T-helper 1 cell treated with Interleukin-12 subunit alpha and Interleukin-12 subunit beta and Interleukin-4 antibody, amounts not matched to agents 30 ng/mL and 1 ng/mL, for 36 hours (primary cell): ENCODE measurements at regions not wholly inside any gene's neighbourhood (a gene's known extent, or its start where the extent isn't known, plus 50 kb on each side); places are given as distances from the start of the nearest gene placed in this dataset.

Source experiments
- intact Hi-C: fragments of 100-400 bp; cut with micrococcal nuclease; formaldehyde crosslinking; loops from one replicate; pipeline ENCODE4 v1.15.1; 2024

DNA sequence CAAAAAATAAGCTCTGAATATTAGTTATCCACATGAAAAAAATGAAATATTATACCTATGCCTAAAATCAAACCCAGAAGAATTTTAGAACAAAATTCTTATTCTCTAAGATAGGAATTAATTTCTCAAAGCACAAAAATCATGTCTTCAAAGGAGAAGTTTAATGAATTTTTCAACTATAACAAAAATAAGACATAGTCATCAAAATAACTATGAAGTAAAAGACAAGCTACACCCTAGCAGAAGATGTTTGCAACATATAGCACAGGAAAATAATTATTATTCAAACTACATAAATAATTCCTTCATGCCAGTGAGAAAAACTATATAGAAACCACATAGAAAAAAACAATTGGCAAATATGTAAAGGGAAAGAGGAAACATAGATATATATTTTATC lies 1203.6 kb upstream of the GJE1 start:
- intact Hi-C loops = no loop called here

DNA sequence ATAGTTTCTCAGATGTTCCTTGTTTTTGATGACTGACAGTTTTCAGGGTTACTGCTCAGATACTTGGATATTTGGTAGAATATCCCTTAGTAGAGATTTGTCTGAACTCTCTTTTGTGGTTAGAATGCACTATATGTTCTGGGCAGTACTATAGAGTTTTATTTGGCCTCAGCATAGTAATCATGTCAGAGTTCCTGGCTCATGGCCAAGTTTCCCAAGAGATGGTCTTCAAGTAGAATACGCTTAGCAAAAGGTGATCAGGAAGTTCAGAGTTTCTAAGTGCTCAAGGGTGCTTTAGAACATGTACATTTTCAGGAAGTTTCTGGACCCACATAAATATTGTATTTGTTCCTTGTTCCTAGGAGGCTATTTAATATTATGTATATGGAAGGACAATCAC lies 1209.7 kb upstream of the GJE1 start:
- intact Hi-C loops = loop anchor here (5.0 kb wide), 1 partner anchor 871 kb away; no protein-coding TSS in a partner anchor

DNA sequence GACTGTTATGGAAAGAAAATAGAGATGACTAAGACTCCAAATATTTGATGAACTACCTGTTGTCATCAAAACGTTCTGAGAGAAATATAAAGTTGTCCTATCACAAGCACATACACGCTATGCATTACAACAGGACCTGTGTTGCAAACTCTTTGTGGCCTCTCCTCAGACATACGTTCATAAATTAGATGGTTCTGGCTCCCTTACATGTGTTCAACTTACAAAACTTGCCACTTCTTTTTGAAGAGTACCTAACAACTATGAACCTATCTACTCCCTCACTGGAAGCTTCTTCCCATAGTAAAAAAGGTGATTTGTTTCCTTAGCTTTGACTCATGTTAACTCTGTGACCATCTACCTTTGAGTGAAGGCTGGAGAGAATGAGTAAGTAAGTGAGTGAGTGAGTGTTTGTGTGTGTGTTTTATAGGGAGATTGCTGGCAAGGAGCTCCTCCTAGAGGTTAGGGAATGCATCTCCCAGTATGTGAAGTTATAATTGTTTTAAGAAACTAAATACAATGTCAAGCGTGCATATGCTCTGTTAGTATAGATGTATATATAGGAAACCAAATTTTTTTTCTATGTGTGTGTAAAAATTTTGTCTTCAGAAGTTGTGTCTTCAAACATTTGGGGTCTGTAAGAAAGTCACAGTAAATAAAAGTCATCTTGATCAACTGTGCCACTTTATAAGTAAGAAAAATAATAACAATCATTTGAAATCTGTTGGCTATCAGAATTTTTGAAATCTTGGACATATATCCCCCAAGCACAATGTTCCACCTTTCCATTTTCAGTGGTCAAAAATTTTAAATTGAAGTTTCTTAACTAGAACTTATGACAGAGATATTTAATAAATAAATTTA lies 1211.1 kb upstream of the GJE1 start:
- intact Hi-C loops = loop anchor here (1.0 to 5.0 kb wide), 4 partner anchors 641 to 1552 kb away; no protein-coding TSS in a partner anchor

DNA sequence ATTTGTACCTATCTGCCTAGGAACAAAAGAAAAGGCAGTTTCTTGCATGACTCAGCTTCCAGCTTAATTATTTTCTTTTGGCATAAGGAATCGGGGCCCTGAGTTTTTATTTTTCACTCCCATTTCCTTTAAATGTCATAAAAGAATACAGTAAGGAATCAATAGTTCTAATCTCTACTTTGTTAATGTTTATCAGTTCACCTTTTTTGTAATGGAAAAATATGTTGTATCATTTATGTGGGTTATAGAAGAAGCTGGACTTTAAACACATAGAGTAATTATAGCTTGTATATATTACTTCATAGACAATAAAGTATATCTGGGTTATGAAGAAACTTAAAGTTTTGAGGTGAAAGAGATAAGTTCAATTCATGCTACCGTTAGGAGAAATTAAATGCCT lies 1214.8 kb upstream of the GJE1 start:
- intact Hi-C loops = no loop called here

DNA sequence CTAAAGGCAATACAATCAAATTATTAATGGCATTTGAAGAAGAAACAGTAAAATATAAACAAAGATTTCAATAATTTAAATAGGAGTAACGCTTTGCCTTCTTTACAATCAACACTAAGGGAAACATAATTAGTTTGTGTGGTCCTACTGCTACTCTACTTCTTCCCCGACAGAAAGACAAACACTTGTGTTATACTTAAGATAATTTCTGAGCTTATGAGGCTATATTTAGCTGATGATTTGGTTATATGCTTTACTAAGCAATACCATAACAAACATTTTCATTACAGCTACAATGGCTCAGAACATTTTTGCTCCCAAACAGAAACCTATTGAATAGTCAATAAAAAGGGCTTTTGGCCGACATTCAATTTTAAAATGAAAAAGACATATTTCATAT lies 1217.2 kb upstream of the GJE1 start:
- intact Hi-C loops = no loop called here

DNA sequence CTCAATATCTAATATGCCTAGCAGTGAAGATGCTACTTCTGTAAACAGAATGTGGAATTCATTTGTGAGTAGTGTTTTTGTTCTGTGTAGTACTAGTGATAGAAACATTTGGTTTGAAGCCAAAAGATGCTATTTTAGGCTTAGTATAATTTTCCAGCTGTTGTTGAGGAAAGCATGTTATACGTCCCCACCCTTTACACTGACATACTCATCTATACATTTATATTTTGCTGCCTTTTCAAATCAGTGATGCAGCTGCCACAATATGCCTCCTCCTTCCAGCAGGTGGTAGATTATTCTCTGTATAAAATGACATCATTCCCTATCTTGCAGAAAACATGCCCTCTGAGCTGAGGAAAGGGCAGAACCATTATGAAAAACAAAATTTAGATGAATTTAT lies 1217.6 kb upstream of the GJE1 start:
- intact Hi-C loops = no loop called here

DNA sequence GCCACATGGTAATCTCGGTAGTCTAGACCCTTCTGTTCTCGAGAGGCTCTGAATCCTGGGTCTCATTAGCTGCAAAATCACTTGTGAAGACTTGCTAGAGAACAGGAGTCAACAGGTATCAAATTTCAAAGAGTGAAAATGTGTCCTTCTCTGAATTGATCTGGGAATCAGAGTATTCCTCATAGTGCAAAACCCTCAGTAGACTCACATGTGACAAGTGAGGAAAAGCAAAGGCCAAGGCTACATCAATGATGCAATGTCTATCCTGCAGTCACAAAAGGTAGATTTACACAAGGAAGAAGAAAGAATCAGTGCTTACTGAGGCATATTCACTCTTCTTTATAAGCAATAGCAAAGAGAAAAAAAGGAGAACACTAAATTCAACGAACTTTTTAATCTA lies 1220.0 kb upstream of the GJE1 start:
- intact Hi-C loops = no loop called here

DNA sequence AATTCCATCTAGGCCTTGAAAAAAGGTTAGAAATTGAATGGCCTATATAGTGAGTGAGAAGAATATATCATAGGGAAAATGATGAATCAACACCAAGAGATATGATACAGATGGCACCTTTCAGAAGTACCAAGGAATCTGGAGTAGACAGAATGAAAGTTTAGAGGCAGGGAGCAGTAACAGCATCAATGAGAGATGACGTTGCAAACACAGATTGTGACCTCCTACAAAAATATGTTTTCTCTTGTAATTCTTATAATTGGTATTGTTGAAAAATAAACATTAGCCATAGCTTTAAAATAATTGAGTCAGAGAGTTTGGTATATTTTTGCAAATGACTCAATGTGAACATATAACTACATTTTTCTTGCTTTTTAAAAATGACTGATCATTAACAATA lies 1223.1 kb upstream of the GJE1 start:
- intact Hi-C loops = no loop called here

DNA sequence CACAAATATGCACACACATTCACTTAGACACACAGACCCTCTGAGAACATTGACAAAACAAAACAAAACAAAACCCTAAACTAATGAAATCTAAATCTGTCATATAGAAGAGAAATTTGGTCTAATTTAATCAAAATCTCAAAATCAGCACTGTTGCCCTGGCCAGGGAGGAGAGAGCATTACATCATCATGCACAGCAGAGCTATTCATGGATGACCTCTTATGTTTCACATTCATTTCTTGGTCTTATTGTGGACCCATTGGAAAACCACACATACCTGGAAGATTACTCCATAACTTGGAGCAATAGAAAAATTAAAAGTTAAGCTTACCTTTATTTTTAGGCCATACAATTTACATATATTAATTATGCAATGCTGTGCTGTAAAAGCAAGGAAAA lies 1223.6 kb upstream of the GJE1 start:
- intact Hi-C loops = no loop called here

DNA sequence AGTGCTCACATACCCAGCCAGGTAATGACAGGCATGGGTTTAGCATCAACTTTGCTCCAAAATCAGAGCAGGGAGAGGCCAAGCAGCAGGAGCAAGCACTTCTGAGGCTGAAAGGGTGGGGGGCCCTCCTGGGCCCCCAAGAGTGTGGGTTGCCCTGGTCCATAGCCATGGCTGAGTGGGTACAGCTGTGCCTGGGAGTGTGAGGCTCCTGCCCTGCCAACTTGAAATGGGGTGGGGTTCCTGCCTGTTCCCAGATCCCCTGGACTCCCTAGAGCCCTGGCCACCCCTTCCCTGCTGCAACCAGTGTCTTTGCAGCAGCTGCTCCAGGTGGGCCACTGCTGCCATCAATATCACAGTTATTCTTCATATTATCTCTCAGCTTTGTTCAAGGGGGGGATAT lies 1224.2 kb upstream of the GJE1 start:
- intact Hi-C loops = no loop called here

DNA sequence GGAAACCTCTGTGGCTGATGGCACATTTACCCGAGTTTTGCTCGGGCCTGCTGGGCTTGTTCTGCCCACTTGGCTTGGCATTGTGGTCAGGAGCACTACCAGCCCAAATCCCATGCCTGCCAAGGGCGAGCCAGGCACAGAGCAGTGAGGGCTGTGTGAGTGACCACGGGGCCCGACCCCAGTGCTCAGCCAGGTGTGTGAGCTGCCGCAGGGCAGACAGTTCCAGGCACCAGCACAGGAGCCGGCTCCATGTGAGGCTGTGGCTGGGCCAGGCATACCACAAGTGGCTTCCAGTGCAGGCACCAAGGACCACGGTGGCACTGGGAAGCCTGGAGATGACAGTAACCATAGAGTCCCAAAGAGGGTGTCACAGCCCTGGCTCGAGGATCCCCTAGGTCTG lies 1225.5 kb upstream of the GJE1 start:
- intact Hi-C loops = no loop called here

DNA sequence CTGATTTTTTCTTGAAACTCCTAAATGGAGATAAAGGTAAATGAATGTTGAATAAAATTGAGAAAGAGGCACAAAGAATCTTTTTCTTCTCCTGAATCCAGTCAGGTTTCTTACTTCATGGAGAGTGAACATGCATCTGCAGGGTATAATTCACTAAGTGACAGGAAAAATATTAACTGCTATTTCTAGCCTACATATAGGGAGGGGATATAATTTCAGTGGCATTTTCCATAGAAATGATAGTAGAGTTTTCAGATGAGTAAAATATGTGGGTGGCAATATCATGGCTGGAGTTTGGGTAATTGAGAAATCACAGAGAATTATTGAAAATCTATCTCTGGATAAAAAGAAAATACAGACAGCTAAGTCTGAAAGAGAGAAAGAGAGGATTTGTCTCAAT lies 1227.0 kb upstream of the GJE1 start:
- intact Hi-C loops = no loop called here

DNA sequence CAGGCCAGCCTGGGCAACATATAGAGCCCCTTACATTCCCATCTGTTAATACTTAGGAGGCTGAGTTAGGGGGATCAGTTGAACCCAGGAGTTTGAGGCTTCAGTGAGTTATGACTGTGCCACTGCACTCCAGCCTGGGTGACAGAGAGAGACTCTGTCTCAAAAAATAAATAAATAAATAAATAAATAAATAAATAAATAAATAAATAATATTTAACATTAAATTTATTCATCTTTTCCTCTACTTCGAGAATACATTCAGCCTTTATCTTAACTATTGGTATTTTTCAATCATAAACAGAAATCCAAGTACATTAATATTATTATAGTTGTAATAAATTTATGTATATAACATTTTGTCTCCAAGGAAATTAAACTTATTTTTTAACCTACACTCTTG lies 1227.7 kb upstream of the GJE1 start:
- intact Hi-C loops = no loop called here

DNA sequence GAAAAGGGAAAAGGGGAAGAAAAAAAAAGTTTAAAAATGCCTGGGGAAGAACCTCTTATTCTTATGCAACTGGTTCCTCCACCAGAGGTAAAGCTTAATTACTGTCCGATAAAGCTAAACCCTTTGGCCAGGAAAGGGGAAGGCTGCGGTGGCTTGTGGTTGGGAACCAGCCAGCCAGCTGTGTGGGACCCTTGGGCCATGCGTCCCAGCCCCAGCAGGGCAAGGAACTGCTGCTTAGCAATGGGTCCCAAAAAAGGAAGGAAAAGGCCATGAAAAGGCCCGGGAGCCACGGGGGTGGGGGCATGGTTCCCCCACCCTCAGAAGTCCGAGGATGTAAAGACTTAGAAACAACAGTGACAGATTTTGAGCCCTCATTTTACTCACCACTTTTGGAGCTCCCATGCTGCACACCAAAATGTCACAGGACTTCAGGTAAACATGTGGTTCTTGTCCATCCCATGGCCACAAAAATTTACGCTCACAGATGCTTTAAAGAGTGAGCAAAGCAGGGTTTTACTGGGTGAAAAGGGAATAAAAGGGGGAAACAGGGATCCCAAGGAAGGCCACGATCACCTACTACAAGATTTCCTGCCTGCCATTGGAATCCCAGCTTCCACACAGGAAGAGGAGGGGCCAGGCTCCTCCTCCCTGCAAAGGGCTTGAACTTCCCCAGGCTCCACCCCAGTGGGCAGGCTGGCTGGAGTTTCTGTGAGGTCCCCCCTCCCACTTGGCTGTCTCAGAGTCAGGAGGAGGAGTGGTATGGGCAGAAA lies 1234.7 kb upstream of the GJE1 start:
- intact Hi-C loops = no loop called here

DNA sequence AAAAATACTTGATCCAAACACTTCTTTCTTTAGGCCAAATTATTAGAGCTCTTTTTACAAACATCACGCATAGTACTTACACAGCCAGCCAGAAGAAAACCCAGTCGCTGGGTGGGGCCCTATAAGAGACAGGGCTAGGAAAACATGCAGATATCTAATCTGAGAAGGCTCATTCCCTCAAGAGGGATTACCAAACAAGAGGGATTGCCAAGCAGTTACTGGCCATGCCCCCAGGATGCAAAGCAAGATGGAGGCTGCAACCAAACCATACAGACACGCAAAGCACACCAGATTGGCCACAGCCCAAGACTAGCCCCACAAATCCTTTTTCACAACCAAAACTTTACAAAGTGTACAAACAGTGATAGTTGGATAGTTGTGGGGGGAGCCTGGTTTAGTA lies 1235.4 kb upstream of the GJE1 start:
- intact Hi-C loops = no loop called here

DNA sequence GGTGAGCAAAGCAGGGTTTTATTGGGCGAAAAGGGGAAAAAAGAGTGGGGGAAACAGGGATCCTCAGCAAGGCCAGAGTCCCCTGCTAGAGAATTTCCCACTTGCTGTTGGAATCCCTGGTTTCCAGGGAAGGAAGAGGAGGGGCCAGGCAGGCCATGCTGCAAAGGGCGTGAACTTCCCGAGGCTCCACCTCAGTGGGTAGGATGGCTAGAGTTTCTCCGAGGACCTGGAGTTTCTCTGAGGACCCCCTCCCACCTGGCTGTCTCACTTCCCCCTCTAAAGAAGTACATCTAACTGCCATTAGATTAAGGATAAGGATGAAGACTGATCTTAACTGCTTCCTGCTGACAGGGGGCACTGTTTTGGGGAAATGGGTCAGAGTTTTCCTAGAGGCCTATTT lies 1239.3 kb upstream of the GJE1 start:
- intact Hi-C loops = no loop called here

DNA sequence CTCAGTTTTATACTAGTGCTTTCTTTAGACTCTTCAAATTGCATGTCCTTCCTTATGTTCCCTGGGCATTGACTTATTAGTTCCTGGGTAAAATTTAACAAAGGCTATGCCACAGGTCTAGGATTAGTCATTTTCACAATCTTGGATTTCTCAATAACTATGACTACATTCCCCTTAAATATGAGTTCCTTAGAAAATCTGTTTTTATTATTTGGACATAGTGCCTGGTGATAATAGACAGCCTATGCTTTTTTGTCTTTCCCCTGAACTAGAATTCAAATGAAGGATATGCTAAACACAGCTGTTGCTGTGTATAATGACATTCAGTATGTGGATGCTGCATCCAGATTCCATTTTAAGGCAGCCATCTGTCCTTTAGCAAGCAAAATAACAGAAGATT lies 1252.8 kb upstream of the GJE1 start:
- intact Hi-C loops = no loop called here

DNA sequence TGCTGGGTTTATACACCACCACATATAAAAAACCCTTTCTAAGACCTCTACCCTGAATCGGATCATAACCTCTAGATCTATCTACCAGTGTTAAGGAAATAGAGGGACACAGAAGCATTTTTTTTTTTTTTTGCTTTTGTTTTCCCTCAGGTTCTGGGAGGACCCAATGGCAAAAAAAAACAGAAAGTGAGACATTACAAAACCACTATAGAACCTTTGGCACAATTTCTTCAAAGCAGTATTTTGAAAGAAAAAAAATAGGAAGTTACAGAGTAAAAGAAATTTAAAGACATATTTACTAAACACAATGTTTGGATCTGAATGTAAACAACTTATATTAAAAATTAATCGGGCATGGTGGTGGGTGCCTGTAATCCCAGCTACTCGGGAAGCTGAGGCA lies 1258.7 kb upstream of the GJE1 start:
- intact Hi-C loops = no loop called here

DNA sequence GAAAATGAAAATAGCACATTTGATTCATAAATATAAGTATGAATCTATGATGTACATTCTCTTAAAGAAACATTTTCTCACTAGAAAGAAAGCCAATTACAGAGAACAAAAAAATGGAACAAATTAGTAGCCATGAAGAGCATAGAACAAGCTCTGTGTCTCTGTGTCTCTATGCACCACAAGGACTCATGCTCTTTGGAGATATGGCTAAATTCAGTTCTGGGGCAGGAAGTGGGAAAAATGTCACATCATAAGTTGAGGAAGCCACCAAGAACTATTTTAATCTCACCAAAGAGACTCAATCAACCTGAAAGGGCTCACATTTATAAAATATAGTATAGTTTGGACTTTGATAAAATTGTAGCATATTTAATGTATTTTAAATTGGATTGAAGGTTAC lies 1259.8 kb upstream of the GJE1 start:
- intact Hi-C loops = no loop called here

DNA sequence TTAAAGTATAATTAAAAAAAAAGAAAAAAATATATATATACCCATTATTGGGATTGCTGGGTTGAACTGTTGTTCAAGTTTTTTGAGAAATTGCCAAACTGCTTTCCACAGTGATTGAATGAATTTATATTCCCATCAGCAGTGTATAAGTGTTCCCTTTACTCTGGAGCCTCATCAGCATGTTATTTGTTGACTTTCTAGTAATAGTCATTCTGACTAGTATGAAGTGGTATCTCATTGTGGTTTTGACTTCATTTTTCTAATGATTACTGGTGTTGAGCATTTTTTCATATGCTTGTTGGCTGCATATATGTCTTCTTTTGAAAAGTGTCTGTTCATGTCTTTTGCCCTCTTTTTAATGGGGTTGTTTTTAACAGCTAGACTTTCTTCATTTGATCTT lies 1260.8 kb upstream of the GJE1 start:
- intact Hi-C loops = no loop called here

DNA sequence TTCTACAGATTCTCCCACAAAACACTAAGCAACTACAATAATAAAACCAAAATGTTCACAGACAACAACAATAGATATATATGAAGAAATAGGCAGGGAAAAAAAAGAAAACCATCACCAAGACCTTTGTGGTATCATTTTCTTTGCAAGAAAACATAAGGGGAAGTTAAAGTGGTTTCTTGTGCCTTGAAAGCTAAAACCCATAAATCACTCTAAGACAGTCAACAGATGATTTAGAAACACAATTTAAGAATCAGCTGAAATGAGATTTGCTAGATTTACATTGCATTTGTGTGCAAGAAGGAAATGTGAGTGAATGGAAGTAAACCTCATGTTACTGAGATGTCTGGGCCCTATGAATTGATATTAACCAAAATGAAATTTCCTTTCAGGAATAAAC lies 1265.4 kb upstream of the GJE1 start:
- intact Hi-C loops = no loop called here

DNA sequence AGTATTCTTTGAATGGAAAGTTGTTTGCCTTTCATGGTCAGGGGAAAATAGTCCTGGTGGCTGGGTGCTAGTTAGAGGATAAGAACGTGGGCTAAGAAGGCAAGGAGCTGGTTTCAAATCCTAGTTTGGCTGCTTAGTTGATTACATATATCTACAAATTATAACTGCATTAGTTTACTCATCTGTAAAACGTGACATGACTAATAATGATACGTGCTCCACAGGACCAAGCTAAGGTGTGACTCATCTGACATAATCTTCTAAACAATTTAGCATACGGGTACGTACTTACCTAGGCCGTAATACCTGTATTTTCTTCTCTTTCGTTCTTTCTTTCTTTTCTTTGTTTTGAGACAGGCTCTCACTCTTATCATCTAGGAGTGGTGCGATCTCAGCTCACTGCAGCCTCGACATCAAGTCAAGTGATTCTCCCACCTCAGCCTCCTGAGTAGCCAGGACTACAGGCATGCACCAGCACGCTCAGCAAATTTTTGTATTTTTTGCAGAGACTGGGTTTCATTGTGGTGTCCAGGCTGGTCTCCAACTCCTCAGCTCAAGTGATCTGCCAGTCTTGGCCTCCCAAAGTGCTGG lies 1274.2 kb upstream of the GJE1 start:
- intact Hi-C loops = no loop called here
